ENCODE measurements at regions not wholly inside any gene's neighbourhood (a gene's known extent, or its start where the extent isn't known, plus 50 kb on each side); places are given as distances from the start of the nearest gene placed in this dataset.

DNA sequence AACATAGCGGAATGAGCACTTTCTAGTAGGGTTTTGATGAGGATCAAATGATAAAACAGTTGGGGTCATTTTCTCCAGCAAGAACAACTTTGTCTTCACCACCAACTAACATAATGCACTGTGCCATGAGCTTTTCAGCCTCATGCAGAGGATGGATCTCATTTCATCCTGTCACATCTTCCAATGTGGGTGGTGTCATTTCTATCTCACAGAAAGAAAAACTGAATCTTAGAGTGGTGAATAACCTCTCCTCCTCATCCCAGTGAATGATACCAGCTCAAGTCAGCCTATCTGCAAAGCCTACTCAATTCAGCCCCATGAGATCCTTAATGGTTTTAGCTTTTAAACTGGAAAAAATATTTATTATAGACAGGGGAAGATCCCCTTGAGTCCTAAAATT, 1147.2 kb downstream of the VRK1 start:
- DNase-seq (no peak), ATAC-seq (no peak)
- intact Hi-C loops (cut with DNase I), result no loop called here

DNA sequence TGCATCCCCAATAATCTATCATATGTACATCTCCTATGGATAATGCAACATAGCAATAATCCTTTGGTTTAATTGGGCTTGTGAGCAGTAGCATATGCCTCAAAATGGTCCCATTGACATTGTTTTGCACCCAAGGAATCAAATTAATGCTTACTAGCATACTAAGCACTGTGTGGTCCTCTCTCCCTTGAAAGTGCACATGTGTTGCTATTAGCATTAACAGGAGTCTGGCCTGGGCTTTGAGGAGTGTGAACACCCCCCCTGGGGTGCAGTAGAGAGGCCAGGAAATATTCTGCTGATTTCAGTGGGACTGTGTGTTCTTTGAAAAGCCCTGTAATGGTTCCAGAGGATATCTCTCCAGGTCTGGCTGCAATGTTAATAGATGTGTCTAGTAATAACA, 1148.4 kb downstream of the VRK1 start:
- DNase-seq (no peak), ATAC-seq (no peak)
- intact Hi-C loops (cut with DNase I), result no loop called here

DNA sequence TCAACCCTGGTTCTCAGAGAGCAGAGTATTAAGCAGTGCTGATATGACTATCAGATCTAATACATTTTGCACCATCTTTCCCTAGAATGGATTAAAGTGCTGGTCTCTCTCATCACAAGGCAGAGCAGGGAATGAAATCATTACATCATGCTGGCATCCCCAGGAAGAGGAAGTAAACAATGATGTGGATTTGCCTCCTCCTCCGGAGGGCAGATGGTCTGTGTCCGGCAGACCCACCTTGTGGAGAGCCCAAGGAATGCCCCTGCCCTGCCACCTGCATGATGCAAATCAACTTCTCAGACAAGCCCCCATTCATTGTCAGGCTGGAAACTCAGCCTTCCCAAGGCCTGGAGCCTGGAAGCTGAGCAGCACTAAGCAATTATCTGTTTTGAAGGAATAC, 1149.1 kb downstream of the VRK1 start:
- ATAC-seq (no peak), DNase-seq (no peak)
- intact Hi-C loops (cut with DNase I), result no loop called here

DNA sequence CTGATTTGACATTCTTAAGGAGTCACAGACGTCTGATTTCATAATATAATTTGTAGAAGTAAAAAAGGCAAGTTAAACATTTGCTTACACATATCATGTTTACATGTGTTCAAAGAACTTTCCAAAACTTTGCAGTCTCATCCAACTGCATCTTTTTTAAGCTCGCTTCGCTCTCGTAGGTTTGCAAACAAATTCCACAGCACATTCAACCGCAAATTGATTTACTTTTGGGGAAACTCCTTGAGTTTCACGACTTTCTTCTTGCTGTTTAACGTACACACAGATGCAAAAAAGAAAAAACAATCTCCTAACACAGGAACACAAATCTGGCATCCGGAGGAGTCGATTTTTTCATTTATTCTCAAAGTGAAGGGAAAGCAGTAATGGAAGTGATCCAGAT, 1149.5 kb downstream of the VRK1 start:
- no peak for ATAC-seq
- no peak for DNase-seq
- intact Hi-C loops (cut with DNase I), result no loop called here

DNA sequence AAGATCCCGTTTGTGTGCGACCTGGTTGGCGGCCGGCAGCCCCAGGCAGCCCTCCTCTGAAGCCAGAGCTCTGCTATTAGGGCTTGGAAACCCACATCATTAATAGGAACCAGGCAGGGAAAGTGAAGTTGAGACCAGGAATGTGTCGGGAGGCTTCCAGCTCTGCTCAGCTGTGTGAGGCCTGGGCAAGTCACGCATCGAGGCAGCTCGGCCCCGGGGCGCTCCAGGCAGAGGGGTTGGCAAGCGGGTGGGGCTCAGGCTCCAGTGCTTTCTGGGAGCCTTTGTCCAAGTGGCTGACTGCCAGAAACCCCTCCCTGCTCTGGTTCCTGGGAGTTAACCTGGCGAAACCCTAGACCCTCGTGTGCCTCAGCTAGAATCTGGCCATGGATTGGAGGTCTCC, 1151.7 kb downstream of the VRK1 start:
- intact Hi-C loops (cut with DNase I), result no loop called here
- ATAC-seq (no peak), DNase-seq (no peak)

DNA sequence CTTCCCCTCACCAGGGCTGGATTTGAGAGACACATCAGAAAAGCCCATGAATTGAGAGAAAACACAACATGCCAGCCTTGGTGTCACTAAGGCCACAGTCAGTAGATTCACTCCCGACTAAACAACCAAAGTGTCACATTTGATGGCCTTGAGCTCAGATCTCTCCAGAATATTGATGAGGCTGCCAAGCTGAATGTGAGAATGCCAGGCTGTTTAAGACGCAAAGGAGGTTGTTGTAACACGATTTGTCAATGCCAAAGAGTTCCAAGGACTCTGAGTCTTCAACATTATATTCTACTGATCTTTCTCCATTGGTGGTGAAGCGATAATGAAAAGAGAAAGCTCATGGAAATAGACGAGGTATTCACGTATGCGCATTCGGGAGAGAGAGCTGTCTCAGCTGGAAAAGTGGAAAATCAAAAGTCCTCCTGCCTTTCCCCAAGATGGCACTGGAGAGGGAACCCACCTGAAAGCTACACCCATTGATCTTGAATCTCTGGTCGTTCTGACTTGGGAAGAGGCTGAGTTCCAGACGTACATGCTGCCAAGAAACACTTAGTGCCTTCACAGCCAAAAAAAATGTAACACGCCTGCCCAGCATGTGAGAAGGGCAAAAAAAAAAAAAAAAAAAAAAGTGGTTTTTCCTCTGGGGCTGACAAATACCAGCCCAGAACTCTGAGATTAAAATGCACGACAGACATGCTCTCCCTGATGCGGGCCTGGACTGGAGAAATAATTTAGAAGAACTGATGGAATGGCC, 1159.6 kb downstream of the VRK1 start:
- peak; percentile 30 to 44 for ATAC-seq
- intact Hi-C loops (cut with DNase I), result no loop called here
- DNase-seq, result no peak

DNA sequence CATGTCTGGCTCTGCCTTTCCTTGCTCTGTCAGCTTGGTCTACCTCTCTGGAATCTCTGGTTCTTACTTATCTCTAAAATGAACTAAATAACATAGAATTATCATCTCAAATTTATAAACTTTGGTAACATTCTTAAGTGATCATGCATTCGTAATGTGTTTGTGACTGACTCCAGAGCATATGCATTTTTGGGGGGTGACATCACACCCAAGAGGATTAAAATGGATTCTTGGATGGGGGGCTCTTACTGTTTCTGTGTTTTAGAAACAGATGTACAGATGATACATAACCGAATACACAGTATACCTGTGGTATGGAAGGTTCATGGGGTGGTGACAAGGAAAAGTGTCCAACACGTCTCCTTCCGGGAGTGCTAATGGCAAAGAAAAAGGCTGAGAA, 1162.1 kb downstream of the VRK1 start:
- intact Hi-C loops (cut with DNase I), result no loop called here
- no peak for DNase-seq
- ATAC-seq, result no peak

DNA sequence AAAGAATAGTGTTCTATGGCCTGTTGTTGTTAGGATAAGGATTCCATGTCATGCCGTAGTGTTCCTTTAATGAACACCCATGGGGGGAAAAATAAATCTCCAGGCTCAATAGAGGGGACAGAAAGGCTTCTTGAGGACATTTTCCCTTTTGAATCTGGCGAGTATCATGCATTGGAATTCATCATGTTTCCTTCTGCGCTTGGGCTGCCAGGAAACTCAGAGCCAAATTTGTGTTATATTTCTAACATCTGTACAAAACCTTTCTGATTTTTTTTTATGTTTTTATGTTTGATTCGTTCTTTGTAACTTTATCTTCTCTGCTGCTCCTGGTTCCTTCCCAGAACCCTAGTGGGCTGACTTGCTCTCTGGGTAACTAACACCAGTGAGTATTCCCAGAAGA, 1163.3 kb downstream of the VRK1 start:
- no peak for ATAC-seq
- DNase-seq, result no peak
- intact Hi-C loops (cut with DNase I), result no loop called here

DNA sequence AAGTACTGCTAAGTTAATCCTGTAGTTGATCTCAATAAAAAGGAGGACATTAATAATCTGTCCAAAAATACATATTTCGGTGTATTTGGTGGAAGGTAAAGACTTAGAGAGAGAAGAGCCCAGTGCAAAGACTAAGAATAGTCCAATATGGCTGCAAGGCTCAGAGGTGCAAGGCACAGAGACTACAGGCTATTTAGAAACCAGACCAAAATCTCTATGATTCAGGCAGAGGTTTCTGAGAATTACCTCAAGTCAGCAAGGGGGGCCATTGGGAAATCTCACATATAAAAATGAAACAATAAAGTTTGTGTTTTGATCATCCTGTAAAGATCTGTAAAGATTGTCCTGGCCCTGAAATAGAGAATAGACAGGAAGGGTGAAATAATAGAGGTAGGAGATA, 1173.0 kb downstream of the VRK1 start:
- intact Hi-C loops (cut with DNase I), result no loop called here
- DNase-seq (no peak), ATAC-seq (no peak)

DNA sequence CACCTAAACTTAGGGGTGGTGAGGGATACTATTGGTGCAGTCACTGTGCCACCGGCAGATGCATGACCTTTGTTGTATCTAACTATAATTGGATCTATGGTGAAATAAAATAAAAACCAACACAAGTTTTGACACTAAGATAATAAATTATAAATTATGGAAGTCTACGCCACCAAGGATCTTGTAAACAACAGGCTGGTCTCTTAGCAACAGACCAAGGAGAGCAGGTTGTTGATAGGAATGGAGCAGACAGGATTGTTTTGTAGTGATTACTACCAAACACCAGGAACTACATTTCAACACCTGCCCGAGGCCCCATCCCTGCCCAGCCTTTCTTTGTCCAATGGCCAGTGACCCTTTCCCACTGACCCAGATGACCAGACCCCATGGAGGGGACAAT, 1178.0 kb downstream of the VRK1 start:
- DNase-seq (no peak), ATAC-seq (no peak)
- intact Hi-C loops (cut with DNase I), result no loop called here

DNA sequence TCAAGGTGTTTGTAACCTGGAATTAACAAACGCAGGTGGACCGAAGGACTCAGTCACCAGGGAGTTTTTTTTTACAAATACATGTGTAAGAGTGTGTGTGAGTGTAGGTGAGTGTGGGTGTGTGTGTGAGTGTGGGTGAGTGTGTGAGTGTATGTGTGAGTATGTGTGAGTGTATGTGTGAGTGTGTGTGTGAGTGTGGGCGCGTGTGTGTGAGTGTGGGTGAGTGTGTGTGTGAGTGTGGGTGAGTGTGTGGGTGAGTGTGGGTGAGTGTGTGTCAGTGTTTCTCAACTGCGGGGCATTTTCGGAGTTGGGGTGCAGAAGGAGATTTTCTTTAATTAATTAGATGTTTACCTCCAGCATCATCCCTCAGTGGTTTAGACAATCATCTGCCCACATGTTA, 1178.8 kb downstream of the VRK1 start:
- ATAC-seq (no peak), DNase-seq (no peak)
- intact Hi-C loops (cut with DNase I), result no loop called here

DNA sequence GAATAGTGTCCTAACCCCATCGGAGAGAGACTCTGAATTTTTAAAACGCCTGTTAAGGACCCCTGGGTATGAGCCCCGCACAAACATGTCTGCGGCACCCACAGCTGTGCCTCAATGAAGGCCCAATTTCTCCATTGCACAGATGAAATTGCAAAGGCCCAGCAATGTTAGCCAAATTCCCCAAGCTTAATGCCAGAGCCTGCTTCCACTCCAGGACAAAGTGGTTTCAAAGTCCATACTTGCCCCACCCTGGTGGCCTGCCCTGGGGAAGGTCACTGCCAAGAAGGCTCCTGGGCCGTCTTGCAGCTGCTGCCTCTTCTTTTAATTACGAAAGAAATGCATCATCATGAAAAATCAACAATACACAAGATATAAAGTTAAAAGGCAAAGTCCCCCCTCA, 1179.7 kb downstream of the VRK1 start:
- intact Hi-C loops (cut with DNase I), result no loop called here
- peak; percentile 13 to 17 for ATAC-seq
- DNase-seq, result peak; percentile 29

DNA sequence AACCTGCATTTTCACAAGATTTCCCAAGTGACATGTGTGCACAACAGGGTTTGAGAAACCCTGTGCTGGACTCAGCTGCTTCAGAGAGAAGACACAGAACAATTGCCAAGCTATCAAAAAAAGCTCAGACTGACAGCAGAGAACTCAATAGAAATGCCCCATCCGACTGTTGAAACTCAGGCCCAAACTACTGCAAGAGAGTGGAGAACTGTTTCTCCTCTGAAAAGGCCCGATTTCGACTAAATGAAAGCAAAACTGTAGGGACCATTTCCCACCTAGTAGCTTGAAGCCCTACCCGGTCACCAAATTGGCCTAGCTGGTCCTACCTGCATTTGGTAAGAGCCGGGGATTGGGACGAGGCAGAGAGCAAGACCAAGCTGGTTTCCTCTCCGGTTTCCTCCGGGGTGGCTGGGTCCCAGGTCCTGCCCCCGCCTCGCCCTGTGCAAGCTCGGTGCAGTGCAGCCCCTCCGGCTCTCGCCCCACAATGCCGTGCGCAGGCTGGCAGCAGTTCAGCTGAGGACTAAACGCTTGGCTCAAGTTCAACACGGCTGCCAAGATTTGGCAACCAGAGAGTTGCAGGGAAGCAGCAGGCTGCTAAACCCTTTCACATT, 1180.6 kb downstream of the VRK1 start:
- ATAC-seq, result peak; percentile 92 to 95
- peak; percentile 85 for DNase-seq
- intact Hi-C loops (cut with DNase I), result no loop called here

DNA sequence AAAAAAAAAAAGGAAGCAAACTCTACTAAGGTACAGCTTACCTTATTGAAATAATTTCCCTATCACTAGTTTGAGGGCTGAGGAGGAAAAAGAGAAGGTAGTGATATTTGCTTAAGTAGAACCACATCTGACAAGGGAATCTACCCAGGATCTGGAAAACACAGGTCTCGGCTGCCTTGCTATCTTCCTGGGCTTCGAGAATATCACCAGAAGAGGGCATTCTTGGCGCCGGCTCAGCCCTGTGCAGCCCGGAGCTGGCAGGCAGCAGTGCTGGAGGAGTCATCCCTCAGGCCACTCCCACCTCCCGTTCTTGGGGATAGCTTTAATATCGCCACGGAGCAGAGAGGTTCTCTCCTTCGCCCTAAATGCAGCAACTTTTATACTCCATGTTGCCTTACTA, 1181.2 kb downstream of the VRK1 start:
- intact Hi-C loops (cut with DNase I), result no loop called here
- ATAC-seq, result peak; percentile 90 to 96
- DNase-seq, result peak; percentile 82

DNA sequence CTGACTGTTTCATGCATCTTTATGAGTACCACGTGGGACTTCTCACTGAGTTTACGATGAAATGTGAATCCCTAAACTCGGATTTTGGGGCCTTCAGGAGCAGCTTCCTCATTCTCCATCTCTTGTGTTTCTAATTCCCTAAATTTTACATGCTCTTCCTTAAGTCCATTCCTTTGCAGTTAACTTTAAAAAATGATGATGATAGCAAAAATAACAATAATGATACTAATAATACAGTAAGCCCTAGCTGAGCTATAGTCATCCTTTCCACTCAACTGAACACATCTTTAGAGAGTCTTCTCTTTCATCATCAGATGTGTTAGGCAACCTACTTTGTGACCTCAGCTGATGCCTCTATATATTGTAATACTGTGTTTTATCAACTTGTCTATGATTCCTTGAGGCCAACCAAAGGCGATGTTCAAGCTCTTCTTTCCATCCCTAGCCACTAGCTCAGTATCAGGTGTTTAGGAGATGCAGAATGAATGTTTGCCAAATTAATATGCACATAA, 1196.4 kb downstream of the VRK1 start:
- intact Hi-C loops (cut with DNase I), result no loop called here

DNA sequence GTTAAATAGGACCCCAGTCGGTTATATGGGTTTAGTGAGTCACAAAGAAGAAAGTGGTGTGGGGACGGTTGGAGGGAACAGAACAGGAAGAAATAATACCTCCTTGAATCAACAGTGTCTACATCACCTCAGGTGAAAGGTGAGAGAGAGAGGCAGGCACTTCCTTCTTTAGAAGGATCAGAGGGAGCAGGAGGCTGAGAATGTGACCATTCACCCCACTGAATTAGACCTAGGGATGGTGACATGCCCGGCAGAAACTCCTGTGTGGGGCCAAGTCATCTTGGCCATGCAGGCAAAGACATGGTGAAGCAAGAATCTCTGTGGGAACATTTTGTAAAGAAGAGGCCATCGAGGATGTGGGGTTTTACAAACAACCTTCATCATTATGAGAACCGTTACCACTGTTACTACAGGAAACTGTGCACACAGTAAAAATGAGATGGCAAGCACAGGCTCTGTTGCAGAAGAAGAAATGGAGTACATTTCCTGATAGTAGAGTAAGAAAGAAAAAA, 1196.9 kb downstream of the VRK1 start:
- DNase-seq (no peak), ATAC-seq (no peak)
- intact Hi-C loops (cut with DNase I), result no loop called here

More for the DNA sequence above, 1196.4 kb downstream of the VRK1 start:
- ATAC-seq, result no peak
- no peak for DNase-seq

DNA sequence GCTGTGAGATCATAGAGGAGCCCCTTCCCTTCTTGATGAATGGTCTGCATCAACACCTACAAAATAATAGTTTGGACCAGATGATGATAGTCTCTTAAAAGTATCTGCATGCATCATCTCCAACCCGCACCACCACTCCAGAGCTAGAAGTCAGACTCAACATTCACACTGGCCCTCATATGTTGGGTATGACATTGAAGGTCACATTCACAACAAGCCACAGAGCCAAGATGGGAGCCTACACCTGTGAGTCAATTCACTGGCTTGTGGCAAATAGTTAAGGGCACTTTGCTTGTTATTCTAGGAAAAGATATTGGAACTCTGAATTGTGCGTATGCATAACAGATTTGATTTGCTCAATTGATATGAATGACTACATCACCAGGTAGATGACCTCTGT, 1197.9 kb downstream of the VRK1 start:
- ATAC-seq (no peak), DNase-seq (no peak)
- intact Hi-C loops (cut with DNase I), result no loop called here

DNA sequence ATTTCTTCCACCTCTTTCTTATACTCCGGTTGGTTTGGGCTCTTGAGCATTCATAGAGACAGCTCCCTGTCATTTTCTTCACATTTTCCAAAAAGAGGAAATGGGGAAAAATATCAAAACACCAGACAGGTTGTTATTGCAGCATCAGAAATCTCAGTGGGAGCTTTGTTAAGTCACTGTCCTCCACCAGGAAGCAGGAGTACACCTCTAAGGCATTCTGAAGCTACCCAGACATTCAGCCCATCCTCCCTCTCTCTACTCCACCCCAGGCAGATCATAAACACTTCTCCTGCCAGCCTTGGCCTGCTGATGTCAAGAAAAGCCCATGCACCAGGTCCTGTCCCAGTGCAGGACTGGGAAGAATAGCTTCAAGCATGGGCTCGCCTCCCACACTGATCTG, 1198.3 kb downstream of the VRK1 start:
- ATAC-seq (no peak), DNase-seq (no peak)
- intact Hi-C loops (cut with DNase I), result no loop called here

DNA sequence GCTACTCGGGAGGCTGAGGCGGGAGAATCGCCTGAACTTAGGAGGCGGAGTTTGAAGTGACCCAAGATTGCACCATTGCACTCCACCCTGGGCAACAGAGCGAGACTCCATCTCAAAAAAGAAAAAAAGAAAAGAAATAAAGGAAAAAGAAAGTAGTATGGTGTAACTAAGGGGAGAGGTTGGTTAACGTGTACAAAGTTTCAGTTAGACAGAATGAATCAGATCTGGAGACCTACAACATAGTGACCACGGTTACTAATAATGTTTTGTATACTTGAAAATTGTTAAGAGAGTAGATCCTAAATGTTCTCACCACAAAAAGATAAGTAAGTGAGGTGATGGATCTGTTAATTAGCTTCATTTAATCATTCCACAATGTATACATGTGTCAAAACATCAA, 1208.8 kb downstream of the VRK1 start:
- intact Hi-C loops (cut with DNase I), result no loop called here
- DNase-seq (no peak), ATAC-seq (no peak)

DNA sequence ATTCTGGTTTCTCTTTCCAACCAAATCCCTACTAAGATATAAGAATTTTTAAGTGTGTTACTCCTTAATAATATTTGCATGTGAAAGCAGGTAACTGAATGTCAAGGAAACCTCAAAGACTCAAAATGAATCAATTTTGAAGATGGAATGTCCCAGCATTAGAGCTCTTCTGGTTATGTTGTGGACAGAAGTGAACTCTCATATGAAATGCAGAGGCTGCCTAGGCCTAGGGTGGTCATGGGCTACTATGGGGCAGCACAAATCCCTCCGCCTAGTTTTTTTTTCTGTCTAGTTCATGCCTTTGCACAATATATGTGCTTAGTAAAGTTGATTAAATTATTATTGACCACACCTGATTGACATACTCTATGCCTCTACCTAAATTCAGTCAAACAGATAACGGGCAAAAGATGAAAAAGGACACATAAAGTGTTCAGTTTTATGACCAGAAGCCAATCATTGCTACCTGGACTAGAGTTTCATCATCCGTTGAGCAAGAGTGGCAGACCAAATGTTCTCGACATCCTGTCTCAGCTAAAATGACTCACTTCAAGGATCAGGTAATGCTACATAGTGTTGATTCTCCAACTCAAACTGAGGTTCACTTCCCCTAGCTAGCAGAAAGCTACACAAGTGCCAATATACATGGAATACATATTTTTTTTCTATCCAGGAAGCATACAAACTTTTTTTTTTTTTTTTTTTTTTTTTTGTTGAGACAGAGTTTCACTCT, 1211.4 kb downstream of the VRK1 start:
- intact Hi-C loops (cut with DNase I), result no loop called here
- ATAC-seq (no peak), DNase-seq (no peak)

All from left cardiac atrium (tissue), 4 donors.